Keratinocyte (primary cell): ENCODE measurements at regions not wholly inside any gene's neighbourhood (a gene's known extent, or its start where the extent isn't known, plus 50 kb on each side); places are given as distances from the start of the nearest gene placed in this dataset.

Experiments used
- EZH2 ChIP-seq: IDR thresholded peaks from one replicate; pipeline ENCODE4 v1.6.1; 2012; ENCODE audit warnings: inconsistent platforms, mild to moderate bottlenecking, low read length, moderate library complexity
- TF ChIP-seq, protein P1 (sequence below), 3 experiments: IDR thresholded peaks in 1 of 3; conservative IDR thresholded peaks in 1 of 3; optimal IDR thresholded peaks in 1 of 3; 2 replicates in 2 of 3; 3 replicates in 1 of 3; pipeline versions ENCODE3 to v1.5.1; 2011; ENCODE audit warnings: low read length in 3 of 3, mild to moderate bottlenecking in 3 of 3, moderate library complexity in 2 of 3, control low read depth in 1 of 3, inconsistent platforms in 1 of 3; ENCODE audit not compliant: insufficient read depth in 2 of 3; ENCODE audit errors: extremely low read depth in 1 of 3

DNA sequence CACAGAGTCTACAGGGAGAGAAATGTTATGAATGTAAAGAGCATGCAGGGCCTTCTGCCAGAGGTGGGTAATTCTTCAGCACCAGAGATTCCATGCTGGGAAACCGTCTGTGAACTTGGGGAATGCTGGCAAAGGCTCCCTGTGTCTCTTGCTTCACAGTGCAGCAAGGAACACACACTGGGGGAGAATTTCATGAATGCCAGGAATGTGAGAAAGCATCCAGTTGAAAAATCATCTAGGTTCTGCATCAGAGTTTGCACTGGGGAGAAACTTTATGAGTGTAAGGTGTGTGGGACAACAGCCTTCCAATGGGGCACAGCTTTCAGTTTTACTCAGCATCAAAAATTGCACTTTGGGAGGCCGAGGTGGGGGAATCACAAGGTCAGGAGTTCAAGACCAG, 224.3 kb upstream of the IGFBP3 start:
- TF ChIP-seq, protein P1, sequence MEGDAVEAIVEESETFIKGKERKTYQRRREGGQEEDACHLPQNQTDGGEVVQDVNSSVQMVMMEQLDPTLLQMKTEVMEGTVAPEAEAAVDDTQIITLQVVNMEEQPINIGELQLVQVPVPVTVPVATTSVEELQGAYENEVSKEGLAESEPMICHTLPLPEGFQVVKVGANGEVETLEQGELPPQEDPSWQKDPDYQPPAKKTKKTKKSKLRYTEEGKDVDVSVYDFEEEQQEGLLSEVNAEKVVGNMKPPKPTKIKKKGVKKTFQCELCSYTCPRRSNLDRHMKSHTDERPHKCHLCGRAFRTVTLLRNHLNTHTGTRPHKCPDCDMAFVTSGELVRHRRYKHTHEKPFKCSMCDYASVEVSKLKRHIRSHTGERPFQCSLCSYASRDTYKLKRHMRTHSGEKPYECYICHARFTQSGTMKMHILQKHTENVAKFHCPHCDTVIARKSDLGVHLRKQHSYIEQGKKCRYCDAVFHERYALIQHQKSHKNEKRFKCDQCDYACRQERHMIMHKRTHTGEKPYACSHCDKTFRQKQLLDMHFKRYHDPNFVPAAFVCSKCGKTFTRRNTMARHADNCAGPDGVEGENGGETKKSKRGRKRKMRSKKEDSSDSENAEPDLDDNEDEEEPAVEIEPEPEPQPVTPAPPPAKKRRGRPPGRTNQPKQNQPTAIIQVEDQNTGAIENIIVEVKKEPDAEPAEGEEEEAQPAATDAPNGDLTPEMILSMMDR (optimal IDR thresholded peaks at IDR 0.05 in 1 of 3, IDR thresholded peaks at IDR 0.05 in 1 of 3, conservative IDR thresholded peaks at IDR 0.05 in 1 of 3; ENCODE audit: extremely low read depth in 1 of 3, insufficient read depth in 2 of 3, low read length in 3 of 3) = no peak
- no peak for TF ChIP-seq EZH2
